Left lung (tissue), 4 donors: ENCODE measurements at regions not wholly inside any gene's neighbourhood (a gene's known extent, or its start where the extent isn't known, plus 50 kb on each side); places are given as distances from the start of the nearest gene placed in this dataset.

Experiments used
- ATAC-seq: fragments of 200-7000 bp; cut with Tn5 transposase; one replicate; pipeline ENCODE4 v1.9.1; 2020; ENCODE audit warnings: moderate library complexity
- DNase-seq, 4 donors: peaks; one replicate each; pipeline ENCODE4 v3.0.0-alpha.2; 2013 to 2020
- H3K27ac ChIP-seq, 2 donors: fragments of 200-600 bp; sonication (generic) in 1 of 2; one replicate each; pipeline versions ENCODE4 v1.5.0 to v1.8.0; 2020 to 2021
- H3K27me3 ChIP-seq, 2 donors: fragments of 200-600 bp; sonication (generic) in 1 of 2; one replicate each; pipeline versions ENCODE4 v1.5.0 to v1.8.0; 2020 to 2021
- H3K36me3 ChIP-seq, 2 donors: fragments of 200-600 bp; sonication (generic) in 1 of 2; one replicate each; pipeline versions ENCODE4 v1.5.0 to v1.8.0; 2020 to 2021
- H3K4me1 ChIP-seq, 2 donors: fragments of 200-600 bp; one replicate each; pipeline ENCODE4 v1.8.0; 2021
- H3K4me3 ChIP-seq, 2 donors: fragments of 200-600 bp; sonication (generic) in 1 of 2; one replicate each; pipeline versions ENCODE4 v1.5.0 to v1.8.0; 2020 to 2021; ENCODE audit warnings: mild to moderate bottlenecking in 1 of 2
- H3K9me3 ChIP-seq, 2 donors: fragments of 200-600 bp; sonication (generic) in 1 of 2; one replicate each; pipeline versions ENCODE4 v1.5.0 to v1.8.0; 2020 to 2021
- CTCF ChIP-seq, 2 donors: fragments of 200-600 bp; sonication (generic) in 1 of 2; IDR thresholded peaks; one replicate each; pipeline versions ENCODE4 v1.5.0 to v1.8.0; 2021; ENCODE audit warnings: antibody characterized with exemption in 2 of 2
- intact Hi-C, 2 donors: fragments of 100-400 bp; cut with DNase I; formaldehyde crosslinking; loops; one replicate each; pipeline versions ENCODE4 v1.11.2 to v1.14.2; 2022
- donor health status: DM: no; HTN: yes; CAD: no.
- donor health status: DM: no; HTN: no; CAD: no.

- Histone ChIP-seq H3K9me3 (no peaks in the 10 kb centered on the region), H3K27ac (no peak overlapping the region), H3K27me3 (no peaks in the 10 kb centered on the region), H3K4me1 (no peaks in the 10 kb centered on the region), H3K36me3 (no peaks in the 10 kb centered on the region), H3K4me3 (no peak overlapping the region)
- no peak for TF ChIP-seq CTCF (IDR thresholded peaks at IDR 0.05)
- ATAC-seq, result no peak
- no peak for DNase-seq
- intact Hi-C loops, result no loop called here
These were observed 50.6 kb upstream of the PTGR2 start for GRCh38 chr14:73800970-73801515.

GRCh38 chr14:73797543-73798265 is 53.9 kb upstream of the PTGR2 start:
- Histone ChIP-seq H3K4me3 (no peak overlapping the region), H3K9me3 (no peaks in the 10 kb centered on the region), H3K27ac (no peak overlapping the region), H3K36me3 (no peaks in the 10 kb centered on the region), H3K4me1 (peaks cover 3 to 18% of the 10 kb centered on the region in 2 donors), H3K27me3 (no peaks in the 10 kb centered on the region)
- ATAC-seq (peak; percentile 42), DNase-seq (no peak)
- intact Hi-C loops, result no loop called here
- no peak for TF ChIP-seq CTCF (IDR thresholded peaks at IDR 0.05)

- Histone ChIP-seq H3K27me3 (no peaks in the 10 kb centered on the region), H3K27ac (no peak overlapping the region), H3K9me3 (no peaks in the 10 kb centered on the region), H3K4me1 (peaks cover 3 to 18% of the 10 kb centered on the region in 2 donors), H3K4me3 (no peak overlapping the region), H3K36me3 (no peaks in the 10 kb centered on the region)
- ATAC-seq (no peak), DNase-seq (no peak)
- no peak for TF ChIP-seq CTCF (IDR thresholded peaks at IDR 0.05)
- intact Hi-C loops, result no loop called here
These were observed 54.6 kb upstream of the PTGR2 start for GRCh38 chr14:73796893-73797542.

GRCh38 chr14:73796415-73796814 is 55.2 kb upstream of the PTGR2 start:
- no peak for DNase-seq
- H3K27me3 ChIP-seq, result no peaks in the 10 kb centered on the region
- intact Hi-C loops, result no loop called here
- H3K36me3 ChIP-seq, result no peaks in the 10 kb centered on the region
- H3K27ac ChIP-seq, result no peak overlapping the region
- no peak overlapping the region for H3K4me3 ChIP-seq
- peaks cover 3 to 18% of the 10 kb centered on the region in 2 donors for H3K4me1 ChIP-seq
- no peaks in the 10 kb centered on the region for H3K9me3 ChIP-seq
- TF ChIP-seq CTCF (IDR thresholded peaks at IDR 0.05), result no peak
- ATAC-seq, result no peak

GRCh38 chr14:73795974-73796373 is 55.7 kb upstream of the PTGR2 start:
- Histone ChIP-seq H3K4me3 (no peak overlapping the region), H3K9me3 (no peaks in the 10 kb centered on the region), H3K27me3 (no peaks in the 10 kb centered on the region), H3K4me1 (peaks cover 3 to 18% of the 10 kb centered on the region in 2 donors), H3K27ac (no peak overlapping the region), H3K36me3 (no peaks in the 10 kb centered on the region)
- DNase-seq (no peak), ATAC-seq (peak; percentile 43)
- TF ChIP-seq CTCF (IDR thresholded peaks at IDR 0.05), result no peak
- intact Hi-C loops, result no loop called here
